Loucy (cell line): ENCODE measurements at regions not wholly inside any gene's neighbourhood (a gene's known extent, or its start where the extent isn't known, plus 50 kb on each side); places are given as distances from the start of the nearest gene placed in this dataset.

Experiments
- H2AFZ ChIP-seq: fragments of 200-600 bp; sonication (generic); 2 replicates; pipeline ENCODE4 v1.6.0; 2016; ENCODE audit warnings: antibody characterized with exemption, mild to moderate bottlenecking, low read length, moderate library complexity
- H3F3A ChIP-seq: fragments of 200-600 bp; 2 replicates; pipeline ENCODE4 v1.6.0; 2016; ENCODE audit warnings: antibody characterized with exemption, low read depth, mild to moderate bottlenecking
- H3K27me3 ChIP-seq: fragments of 200-600 bp; sonication (generic); 2 replicates; pipeline ENCODE4 v1.6.1; 2014; ENCODE audit warnings: low read length, mild to moderate bottlenecking; ENCODE audit not compliant: insufficient read depth, poor library complexity, severe bottlenecking
- H3K36me3 ChIP-seq: fragments of 200-600 bp; sonication (generic); 2 replicates; pipeline ENCODE4 v1.6.1; 2016; ENCODE audit warnings: low read length; ENCODE audit not compliant: insufficient read depth
- H3K4me1 ChIP-seq: fragments of 200-600 bp; sonication (generic); 2 replicates; pipeline ENCODE4 v1.5.1; 2014; ENCODE audit warnings: low read length, mild to moderate bottlenecking; ENCODE audit not compliant: insufficient read depth, poor library complexity, severe bottlenecking
- H3K4me2 ChIP-seq: fragments of 200-600 bp; sonication (generic); 2 replicates; pipeline ENCODE4 v1.6.0; 2014; ENCODE audit warnings: antibody characterized with exemption, low read length, low read depth, mild to moderate bottlenecking; ENCODE audit not compliant: poor library complexity, severe bottlenecking
- H3K4me3 ChIP-seq: fragments of 200-600 bp; sonication (generic); 2 replicates; pipeline ENCODE4 v1.5.1; 2014; ENCODE audit warnings: low read length, mild to moderate bottlenecking, mixed read lengths; ENCODE audit not compliant: poor library complexity, severe bottlenecking
- H3K79me2 ChIP-seq: fragments of 200-600 bp; sonication (generic); 2 replicates; pipeline ENCODE4 v1.6.1; 2014; ENCODE audit warnings: low read length; ENCODE audit not compliant: insufficient read depth
- H3K9ac ChIP-seq: fragments of 200-600 bp; sonication (generic); 2 replicates; pipeline ENCODE4 v1.6.0; 2014; ENCODE audit warnings: mild to moderate bottlenecking, low read depth, low read length, moderate library complexity; ENCODE audit not compliant: poor library complexity, severe bottlenecking
- H3K9me2 ChIP-seq: fragments of 200-600 bp; sonication (generic); replicated peaks from 2 replicates; pipeline ENCODE4 v1.6.1; 2016; ENCODE audit warnings: low read depth, low read length, mixed read lengths
- H3K9me3 ChIP-seq: fragments of 200-600 bp; sonication (generic); 2 replicates; pipeline ENCODE4 v1.6.1; 2014; ENCODE audit warnings: mild to moderate bottlenecking, antibody characterized with exemption, low read length, low read depth; ENCODE audit not compliant: insufficient read depth
- H4K20me1 ChIP-seq: fragments of 200-600 bp; sonication (generic); 2 replicates; pipeline ENCODE4 v1.6.0; 2014; ENCODE audit warnings: antibody characterized with exemption, low read length, mild to moderate bottlenecking; ENCODE audit not compliant: insufficient read depth, poor library complexity, severe bottlenecking
- CTCF ChIP-seq: fragments of 200-600 bp; sonication (generic); conservative IDR thresholded peaks from 2 replicates; pipeline ENCODE4 v1.5.1; 2014; ENCODE audit warnings: mild to moderate bottlenecking, antibody characterized with exemption, low read length
- EZH2phosphoT487 ChIP-seq: fragments of 200-600 bp; IDR thresholded peaks from 2 replicates; pipeline ENCODE4 v1.6.1; 2018; ENCODE audit warnings: antibody characterized with exemption, mild to moderate bottlenecking, moderate library complexity, borderline replicate concordance

GRCh38 chr14:44446965-44447364 is 60.1 kb downstream of the FSCB start:
- Histone ChIP-seq H3K9ac (no peak overlapping the region), H3K27me3 (no peaks in the 10 kb centered on the region), H3K4me1 (no peaks in the 10 kb centered on the region), H3F3A (no peaks in the 10 kb centered on the region), H3K9me3 (no peaks in the 10 kb centered on the region), H3K36me3 (no peaks in the 10 kb centered on the region), H2AFZ (no peak overlapping the region), H3K9me2 (no peaks in the 10 kb centered on the region), H4K20me1 (no peaks in the 10 kb centered on the region), H3K4me2 (no peak overlapping the region), H3K4me3 (no peak overlapping the region), H3K79me2 (no peaks in the 10 kb centered on the region)
- TF ChIP-seq CTCF (no peak), EZH2phosphoT487 (no peak)

DNA sequence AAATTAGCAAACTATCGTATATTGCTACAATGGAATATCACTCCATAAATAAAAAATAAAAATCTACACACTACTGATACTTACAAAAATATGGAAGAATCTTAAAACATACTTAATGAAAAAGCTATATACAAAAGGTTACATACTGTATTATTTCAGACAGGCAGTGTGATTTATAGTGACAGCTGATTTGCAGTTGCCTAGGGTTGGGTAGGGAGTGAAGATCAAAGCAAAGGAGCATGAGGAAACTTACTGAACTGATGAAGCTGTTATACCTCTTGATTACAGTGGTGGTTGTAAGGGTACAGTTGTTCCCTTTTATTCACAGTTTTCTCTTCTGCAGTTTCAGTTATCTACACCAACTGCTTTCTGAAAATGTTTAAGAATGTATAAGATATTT is 62.6 kb downstream of the FSCB start:
- H2AFZ ChIP-seq = no peak overlapping the region
- no peaks in the 10 kb centered on the region for H3K36me3 ChIP-seq
- TF ChIP-seq CTCF (no peak), EZH2phosphoT487 (no peak)
- no peaks in the 10 kb centered on the region for H3K9me2 ChIP-seq
- H3K9me3 ChIP-seq = no peaks in the 10 kb centered on the region
- no peaks in the 10 kb centered on the region for H3K4me1 ChIP-seq
- H3K79me2 ChIP-seq = no peaks in the 10 kb centered on the region
- no peaks in the 10 kb centered on the region for H4K20me1 ChIP-seq
- no peak overlapping the region for H3K4me3 ChIP-seq
- H3K9ac ChIP-seq = no peak overlapping the region
- H3K4me2 ChIP-seq = no peak overlapping the region
- no peaks in the 10 kb centered on the region for H3F3A ChIP-seq
- H3K27me3 ChIP-seq = no peaks in the 10 kb centered on the region

DNA sequence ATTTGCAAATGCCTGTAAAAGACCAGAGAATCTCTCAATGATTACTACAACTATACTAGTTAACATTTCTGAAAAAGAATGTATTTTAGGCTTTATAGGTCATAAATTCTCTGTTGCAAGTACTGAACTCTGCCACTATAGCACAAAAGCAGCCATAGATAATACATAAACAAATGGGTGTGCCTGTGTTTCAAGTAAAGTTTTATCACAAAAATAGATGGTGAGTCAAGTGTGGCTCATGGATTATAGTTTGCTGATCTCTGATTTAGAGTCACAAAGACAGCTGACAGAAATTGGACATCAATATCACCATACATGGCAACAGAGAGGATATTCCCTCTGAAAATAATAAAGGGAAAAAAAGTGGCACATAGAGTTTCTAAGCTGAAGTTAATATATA is 68.1 kb downstream of the FSCB start:
- Histone ChIP-seq H3K4me1 (no peaks in the 10 kb centered on the region), H3K79me2 (no peaks in the 10 kb centered on the region), H3K36me3 (no peaks in the 10 kb centered on the region), H3K27me3 (no peaks in the 10 kb centered on the region), H3K4me2 (no peak overlapping the region), H3K9ac (no peak overlapping the region), H3K9me2 (no peaks in the 10 kb centered on the region), H4K20me1 (no peaks in the 10 kb centered on the region), H3K9me3 (no peaks in the 10 kb centered on the region), H3K4me3 (no peak overlapping the region), H3F3A (no peaks in the 10 kb centered on the region), H2AFZ (no peak overlapping the region)
- TF ChIP-seq EZH2phosphoT487 (no peak), CTCF (no peak)
